HepG2 (cell line): ENCODE measurements at regions not wholly inside any gene's neighbourhood (a gene's known extent, or its start where the extent isn't known, plus 50 kb on each side); places are given as distances from the start of the nearest gene placed in this dataset.

Source experiments
- ATAC-seq: fragments of 200-7000 bp; cut with Tn5 transposase; 3 replicates; pipeline ENCODE4 v1.9.1; 2020; ENCODE audit warnings: mild to moderate bottlenecking, moderate library complexity
- BruUV-seq: library from RNA; stranded (reverse); fragments of 400-500 nt; replicated peaks from 2 replicates; lab custom pipeline; 2021; lab: Mats Ljungman, UMichigan
- CTCF ChIA-PET: fragments of 300-600 bp; formaldehyde crosslinking; extraction: SDS; loops from one replicate; lab custom pipeline; 2021; ENCODE audit warnings: low total read pairs, inconsistent platforms, low intra/inter-chr PET ratio; lab: Yijun Ruan, JAX
- POLR2A ChIA-PET: fragments of 350-600 bp; sonication (Branson Sonifier 250); formaldehyde crosslinking; loops from one replicate; lab custom pipeline; 2020; ENCODE audit warnings: antibody characterized with exemption, inconsistent platforms; lab: Yijun Ruan, JAX
- DNase-seq: peaks from one replicate; pipeline ENCODE4 v3.0.0-alpha.2; 2015; ENCODE audit warnings: low spot score
- FAIRE-seq: peaks from 3 replicates; lab custom pipeline; 2011; peaks lifted over from hg19 to GRCh38; lab: Jason Lieb, UNC
- H2AFZ ChIP-seq: one replicate; pipeline ENCODE4 v1.6.1; 2011; ENCODE audit warnings: low read length, inconsistent platforms
- H3K27ac ChIP-seq: fragments of 300-600 bp; 3 replicates; pipeline ENCODE4 v1.8.0; 2011; ENCODE audit warnings: mixed run types, mild to moderate bottlenecking, mixed read lengths, low read length, inconsistent platforms; ENCODE audit not compliant: insufficient read depth; ENCODE audit errors: extremely low read length
- H3K27me3 ChIP-seq, 2 experiments: fragments of 200-600 bp in 1 of 2; 2 replicates in 1 of 2; 3 replicates in 1 of 2; pipeline versions ENCODE4 v1.6.0 to v1.8.0; 2011; ENCODE audit warnings: low read length in 2 of 2, mild to moderate bottlenecking in 2 of 2, moderate library complexity in 2 of 2, inconsistent platforms in 1 of 2; ENCODE audit not compliant: insufficient read depth in 2 of 2, control insufficient read depth in 1 of 2
- H3K36me3 ChIP-seq, 2 experiments: fragments of 200-600 bp in 1 of 2; replicated peaks in 1 of 2; 2 replicates in 1 of 2; 3 replicates in 1 of 2; pipeline versions ENCODE4 v1.5.1 to v1.8.0; 2011; ENCODE audit warnings: low read length in 2 of 2, inconsistent platforms in 1 of 2; ENCODE audit not compliant: insufficient read depth in 2 of 2, control insufficient read depth in 1 of 2
- H3K4me1 ChIP-seq: 2 replicates; pipeline ENCODE4 v1.5.1; 2012; ENCODE audit warnings: low read length, inconsistent platforms; ENCODE audit not compliant: insufficient read depth
- H3K4me2 ChIP-seq: 2 replicates; pipeline ENCODE4 v1.6.0; 2011; ENCODE audit warnings: low read depth, low read length, inconsistent platforms
- H3K4me3 ChIP-seq, 3 experiments: fragments of 200-600 bp in 1 of 3; sonication (generic), shearing (Covaris generic) in 1 of 3; replicated peaks in 1 of 3; 2 replicates each; pipeline ENCODE4 v1.5.1; 2011 to 2016; ENCODE audit warnings: low read length in 3 of 3, inconsistent platforms in 2 of 3, low read depth in 2 of 3, mild to moderate bottlenecking in 2 of 3, control low read depth in 1 of 3, mixed read lengths in 1 of 3; ENCODE audit not compliant: insufficient read depth in 1 of 3
- H3K79me2 ChIP-seq: one replicate; pipeline ENCODE4 v1.6.1; 2011; ENCODE audit warnings: low read length, inconsistent platforms; ENCODE audit not compliant: insufficient read depth
- H3K9ac ChIP-seq: 2 replicates; pipeline ENCODE4 v1.6.0; 2011; ENCODE audit warnings: mild to moderate bottlenecking, low read depth, low read length, inconsistent platforms; ENCODE audit not compliant: insufficient read depth
- H3K9me3 ChIP-seq: 2 replicates; pipeline ENCODE4 v1.5.1; 2012; ENCODE audit warnings: mild to moderate bottlenecking, low read length
- H4K20me1 ChIP-seq: 2 replicates; pipeline ENCODE4 v1.6.0; 2011; ENCODE audit warnings: inconsistent platforms, mild to moderate bottlenecking, low read length, moderate library complexity; ENCODE audit not compliant: insufficient read depth
- ARNTL ChIP-seq: sonication (generic); formaldehyde crosslinking; IDR thresholded peaks from 2 replicates; pipeline ENCODE4 v1.4.0; 2020; ENCODE audit warnings: mild to moderate bottlenecking, missing genetic modification reagents
- GZF1 ChIP-seq: sonication (generic); formaldehyde crosslinking; IDR thresholded peaks from 2 replicates; pipeline ENCODE4 v1.5.1; 2020; ENCODE audit warnings: mild to moderate bottlenecking, missing genetic modification reagents
- HOXA9 ChIP-seq: sonication (generic); formaldehyde crosslinking; IDR thresholded peaks from 2 replicates; pipeline ENCODE4 v1.8.1; 2022; ENCODE audit warnings: missing genetic modification reagents, mild to moderate bottlenecking, moderate library complexity, borderline replicate concordance
- ISL2 ChIP-seq: sonication (generic); formaldehyde crosslinking; IDR thresholded peaks from 2 replicates; pipeline ENCODE4 v1.5.0; 2020; ENCODE audit warnings: missing genetic modification reagents
- KLF9 ChIP-seq: IDR thresholded peaks from 2 replicates; pipeline ENCODE4 v1.6.1; 2016; ENCODE audit warnings: low read depth
- NFE2L2 ChIP-seq: fragments of 150-350 bp; IDR thresholded peaks from 2 replicates; pipeline ENCODE4 v1.6.1; 2014; ENCODE audit warnings: low read length
- RNF2 ChIP-seq: fragments of 450-650 bp; conservative IDR thresholded peaks from 2 replicates; pipeline ENCODE4 v1.6.1; 2016; ENCODE audit warnings: low read depth
- SIN3A ChIP-seq: IDR thresholded peaks from 2 replicates; pipeline ENCODE4 v1.6.1; 2011; ENCODE audit warnings: low read depth, mild to moderate bottlenecking, control low read depth, low read length, borderline replicate concordance
- SIX1 ChIP-seq: sonication (generic); formaldehyde crosslinking; IDR thresholded peaks from 2 replicates; pipeline ENCODE4 v1.4.0; 2020; ENCODE audit warnings: missing genetic modification reagents, borderline replicate concordance
- SMAD9 ChIP-seq: sonication (generic); formaldehyde crosslinking; IDR thresholded peaks from 2 replicates; pipeline ENCODE4 v1.5.1; 2020; ENCODE audit warnings: mild to moderate bottlenecking, missing genetic modification reagents
- SP140L ChIP-seq: sonication (generic); formaldehyde crosslinking; IDR thresholded peaks from 2 replicates; pipeline ENCODE4 v1.4.0; 2020; ENCODE audit warnings: missing genetic modification reagents, borderline replicate concordance
- TMF1 ChIP-seq: sonication (generic); formaldehyde crosslinking; IDR thresholded peaks from 2 replicates; pipeline ENCODE4 v1.8.1; 2022; ENCODE audit warnings: low read depth, missing genetic modification reagents
- XRCC5 ChIP-seq: fragments of 200-400 bp; formaldehyde crosslinking; optimal IDR thresholded peaks from 2 replicates; pipeline ENCODE3; 2017; ENCODE audit warnings: mild to moderate bottlenecking, low read length
- ZNF557 ChIP-seq: sonication (generic); formaldehyde crosslinking; IDR thresholded peaks from 2 replicates; pipeline ENCODE4 v1.4.0; 2020; ENCODE audit warnings: missing genetic modification reagents
- ZNF792 ChIP-seq: IDR thresholded peaks from 2 replicates; pipeline ENCODE4 v1.6.1; 2016
- ZSCAN20 ChIP-seq: sonication (generic); formaldehyde crosslinking; IDR thresholded peaks from 2 replicates; pipeline ENCODE4 v1.4.0; 2020; ENCODE audit warnings: missing genetic modification reagents, mild to moderate bottlenecking, borderline replicate concordance
- WGBS: methylation state at CpG from one replicate; pipeline ENCODE4 v1.1.6; 2017; ENCODE audit warnings: low lambda C conversion rate; 5-methylcytosine and 5-hydroxymethylcytosine counted together
- in situ Hi-C: cut with HindIII; loops from 2 replicates; pipeline ENCODE4 v1.10.0; 2017; ENCODE audit warnings: low pct_unique_long_range_greater_than_20kb; ENCODE audit not compliant: extremely low pct_ligation_motif_present
- intact Hi-C: fragments of 100-400 bp; cut with micrococcal nuclease; formaldehyde crosslinking; loops from one replicate; pipeline ENCODE4 v1.10.0; 2022; ENCODE audit not compliant: unreplicated experiment
- TF ChIP-seq, protein P1 (sequence below): sonication (generic); formaldehyde crosslinking; conservative IDR thresholded peaks from 2 replicates; pipeline ENCODE4 v1.8.0; 2022; ENCODE audit warnings: mild to moderate bottlenecking, moderate library complexity, missing genetic modification reagents
- TF ChIP-seq, protein P2 (sequence below): sonication (generic); formaldehyde crosslinking; IDR thresholded peaks from 2 replicates; pipeline ENCODE4 v1.4.0; 2020; ENCODE audit warnings: missing genetic modification reagents, borderline replicate concordance
- TF ChIP-seq, protein P3 (sequence below): IDR thresholded peaks from 2 replicates; pipeline ENCODE4 v1.6.1; 2016; ENCODE audit warnings: missing genetic modification reagents, missing compliant biosample characterization

DNA sequence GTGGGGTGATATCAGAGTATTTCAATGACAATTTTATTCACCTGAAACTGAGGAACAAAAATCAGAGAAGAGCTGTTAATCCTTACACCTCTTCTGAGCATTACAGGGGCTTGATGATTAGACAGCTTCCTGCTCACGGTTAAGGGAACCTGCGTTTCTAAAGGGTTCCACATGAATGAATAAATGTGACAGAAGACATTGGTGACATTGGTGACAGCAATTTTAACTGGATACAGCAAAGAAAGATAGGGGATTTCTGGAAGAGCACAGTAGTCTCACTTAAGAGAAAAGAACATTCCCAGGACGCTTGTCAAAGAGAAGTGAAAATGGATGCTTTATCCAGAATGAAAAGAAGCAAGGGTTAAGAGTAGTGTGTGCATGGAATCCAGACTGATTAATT lies 235.9 kb upstream of the CNTN3 start:
- Histone ChIP-seq H4K20me1 (no peaks in the 10 kb centered on the region), H3K4me1 (no peaks in the 10 kb centered on the region), H3K4me3 (no peak overlapping the region), H3K9me3 (no peaks in the 10 kb centered on the region), H3K4me2 (no peak overlapping the region), H3K36me3 (no peaks in the 10 kb centered on the region), H2AFZ (no peak overlapping the region), H3K27ac (no peak overlapping the region), H3K27me3 (no peaks in the 10 kb centered on the region), H3K79me2 (no peaks in the 10 kb centered on the region), H3K9ac (no peak overlapping the region)
- in situ Hi-C loops (no loop called here), intact Hi-C loops (no loop called here)
- under 1% methylated on average over 3 of the region's 3 CpGs for WGBS
- no peak for ATAC-seq
- ChIA-PET CTCF (no interaction called here), POLR2A (no interaction called here)
- FAIRE-seq, result no peak
- DNase-seq, result no peak
- no peak for TF ChIP-seq SP140L (CRISPR knock-in tag)
- no peak for TF ChIP-seq ARNTL (CRISPR knock-in tag)
- no peak for TF ChIP-seq ZSCAN20 (CRISPR knock-in tag)
- no peak for TF ChIP-seq RNF2
- no peak for TF ChIP-seq SIX1 (CRISPR knock-in tag)
- TF ChIP-seq ISL2, result no peak
- no peak for TF ChIP-seq ZNF557
- no peak for TF ChIP-seq SMAD9 (CRISPR knock-in tag)
- TF ChIP-seq ZNF792 (CRISPR knock-in tag), result no peak
- no peak for TF ChIP-seq XRCC5
- TF ChIP-seq KLF9, result no peak
- TF ChIP-seq, protein P1, sequence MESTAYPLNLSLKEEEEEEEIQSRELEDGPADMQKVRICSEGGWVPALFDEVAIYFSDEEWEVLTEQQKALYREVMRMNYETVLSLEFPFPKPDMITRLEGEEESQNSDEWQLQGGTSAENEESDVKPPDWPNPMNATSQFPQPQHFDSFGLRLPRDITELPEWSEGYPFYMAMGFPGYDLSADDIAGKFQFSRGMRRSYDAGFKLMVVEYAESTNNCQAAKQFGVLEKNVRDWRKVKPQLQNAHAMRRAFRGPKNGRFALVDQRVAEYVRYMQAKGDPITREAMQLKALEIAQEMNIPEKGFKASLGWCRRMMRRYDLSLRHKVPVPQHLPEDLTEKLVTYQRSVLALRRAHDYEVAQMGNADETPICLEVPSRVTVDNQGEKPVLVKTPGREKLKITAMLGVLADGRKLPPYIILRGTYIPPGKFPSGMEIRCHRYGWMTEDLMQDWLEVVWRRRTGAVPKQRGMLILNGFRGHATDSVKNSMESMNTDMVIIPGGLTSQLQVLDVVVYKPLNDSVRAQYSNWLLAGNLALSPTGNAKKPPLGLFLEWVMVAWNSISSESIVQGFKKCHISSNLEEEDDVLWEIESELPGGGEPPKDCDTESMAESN (CRISPR knock-in tag), result no peak
- TF ChIP-seq HOXA9 (CRISPR knock-in tag), result no peak
- no peak for TF ChIP-seq NFE2L2
- no peak for TF ChIP-seq SIN3A
- TF ChIP-seq, protein P2, sequence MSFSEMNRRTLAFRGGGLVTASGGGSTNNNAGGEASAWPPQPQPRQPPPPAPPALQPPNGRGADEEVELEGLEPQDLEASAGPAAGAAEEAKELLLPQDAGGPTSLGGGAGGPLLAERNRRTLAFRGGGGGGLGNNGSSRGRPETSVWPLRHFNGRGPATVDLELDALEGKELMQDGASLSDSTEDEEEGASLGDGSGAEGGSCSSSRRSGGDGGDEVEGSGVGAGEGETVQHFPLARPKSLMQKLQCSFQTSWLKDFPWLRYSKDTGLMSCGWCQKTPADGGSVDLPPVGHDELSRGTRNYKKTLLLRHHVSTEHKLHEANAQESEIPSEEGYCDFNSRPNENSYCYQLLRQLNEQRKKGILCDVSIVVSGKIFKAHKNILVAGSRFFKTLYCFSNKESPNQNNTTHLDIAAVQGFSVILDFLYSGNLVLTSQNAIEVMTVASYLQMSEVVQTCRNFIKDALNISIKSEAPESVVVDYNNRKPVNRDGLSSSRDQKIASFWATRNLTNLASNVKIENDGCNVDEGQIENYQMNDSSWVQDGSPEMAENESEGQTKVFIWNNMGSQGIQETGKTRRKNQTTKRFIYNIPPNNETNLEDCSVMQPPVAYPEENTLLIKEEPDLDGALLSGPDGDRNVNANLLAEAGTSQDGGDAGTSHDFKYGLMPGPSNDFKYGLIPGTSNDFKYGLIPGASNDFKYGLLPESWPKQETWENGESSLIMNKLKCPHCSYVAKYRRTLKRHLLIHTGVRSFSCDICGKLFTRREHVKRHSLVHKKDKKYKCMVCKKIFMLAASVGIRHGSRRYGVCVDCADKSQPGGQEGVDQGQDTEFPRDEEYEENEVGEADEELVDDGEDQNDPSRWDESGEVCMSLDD, result no peak
- no peak for TF ChIP-seq TMF1 (CRISPR knock-in tag)
- TF ChIP-seq GZF1 (CRISPR knock-in tag), result no peak
- TF ChIP-seq, protein P3, sequence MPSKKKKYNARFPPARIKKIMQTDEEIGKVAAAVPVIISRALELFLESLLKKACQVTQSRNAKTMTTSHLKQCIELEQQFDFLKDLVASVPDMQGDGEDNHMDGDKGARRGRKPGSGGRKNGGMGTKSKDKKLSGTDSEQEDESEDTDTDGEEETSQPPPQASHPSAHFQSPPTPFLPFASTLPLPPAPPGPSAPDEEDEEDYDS (CRISPR knock-in tag), result no peak
- BruUV-seq, result no TSS peak
